Smooth muscle cell (in vitro differentiated cells): ENCODE measurements at regions not wholly inside any gene's neighbourhood (a gene's known extent, or its start where the extent isn't known, plus 50 kb on each side); places are given as distances from the start of the nearest gene placed in this dataset.

Experiments used
- DNase-seq: peaks from one replicate; lab custom pipeline; 2025; ENCODE audit not compliant: unreplicated experiment; lab: John Stamatoyannopoulos, UW
- H2AFZ ChIP-seq: fragments of 200-600 bp; sonication (generic); 2 replicates; pipeline ENCODE4 v1.6.0; 2016; ENCODE audit warnings: antibody characterized with exemption, low read depth, mild to moderate bottlenecking
- H3F3A ChIP-seq: fragments of 200-600 bp; sonication (generic); 2 replicates; pipeline ENCODE4 v1.6.0; 2017; ENCODE audit warnings: antibody characterized with exemption, low read depth
- H3K27ac ChIP-seq: fragments of 200-600 bp; sonication (generic); 2 replicates; pipeline ENCODE4 v1.5.1; 2016; ENCODE audit warnings: low read depth, mild to moderate bottlenecking
- H3K27me3 ChIP-seq: fragments of 200-600 bp; sonication (generic); 2 replicates; pipeline ENCODE4 v1.6.1; 2016; ENCODE audit warnings: low read depth, mild to moderate bottlenecking
- H3K36me3 ChIP-seq: fragments of 200-600 bp; sonication (generic); 2 replicates; pipeline ENCODE4 v1.5.1; 2016; ENCODE audit warnings: low read depth
- H3K4me1 ChIP-seq: fragments of 200-600 bp; sonication (generic); 2 replicates; pipeline ENCODE4 v1.5.1; 2016; ENCODE audit warnings: low read depth
- H3K4me2 ChIP-seq: fragments of 200-600 bp; sonication (generic); 2 replicates; pipeline ENCODE4 v1.6.0; 2016; ENCODE audit warnings: mild to moderate bottlenecking
- H3K4me3 ChIP-seq: fragments of 200-600 bp; sonication (generic); 2 replicates; pipeline ENCODE4 v1.5.1; 2016; ENCODE audit warnings: mild to moderate bottlenecking
- H3K79me2 ChIP-seq: fragments of 200-600 bp; sonication (generic); 2 replicates; pipeline ENCODE4 v1.6.0; 2016; ENCODE audit warnings: low read depth, mild to moderate bottlenecking
- H3K9ac ChIP-seq: fragments of 200-600 bp; sonication (generic); 2 replicates; pipeline ENCODE4 v1.6.0; 2016; ENCODE audit warnings: low read depth
- H3K9me3 ChIP-seq: fragments of 200-600 bp; sonication (generic); replicated peaks from 2 replicates; pipeline ENCODE4 v1.5.1; 2016; ENCODE audit warnings: low read depth
- H4K20me1 ChIP-seq: fragments of 200-600 bp; sonication (generic); 2 replicates; pipeline ENCODE4 v1.6.0; 2016; ENCODE audit warnings: low read depth
- WGBS: methylation state at CpG from one replicate; pipeline ENCODE4 v1.1.7; 2016; ENCODE audit warnings: low lambda C conversion rate; 5-methylcytosine and 5-hydroxymethylcytosine counted together
- TF ChIP-seq, protein P1 (sequence below): fragments of 200-600 bp; sonication (generic); IDR thresholded peaks from 2 replicates; pipeline ENCODE4 v1.5.1; 2017; ENCODE audit warnings: borderline replicate concordance, mild to moderate bottlenecking, antibody characterized with exemption; ENCODE audit not compliant: insufficient read depth, poor library complexity, severe bottlenecking

DNA sequence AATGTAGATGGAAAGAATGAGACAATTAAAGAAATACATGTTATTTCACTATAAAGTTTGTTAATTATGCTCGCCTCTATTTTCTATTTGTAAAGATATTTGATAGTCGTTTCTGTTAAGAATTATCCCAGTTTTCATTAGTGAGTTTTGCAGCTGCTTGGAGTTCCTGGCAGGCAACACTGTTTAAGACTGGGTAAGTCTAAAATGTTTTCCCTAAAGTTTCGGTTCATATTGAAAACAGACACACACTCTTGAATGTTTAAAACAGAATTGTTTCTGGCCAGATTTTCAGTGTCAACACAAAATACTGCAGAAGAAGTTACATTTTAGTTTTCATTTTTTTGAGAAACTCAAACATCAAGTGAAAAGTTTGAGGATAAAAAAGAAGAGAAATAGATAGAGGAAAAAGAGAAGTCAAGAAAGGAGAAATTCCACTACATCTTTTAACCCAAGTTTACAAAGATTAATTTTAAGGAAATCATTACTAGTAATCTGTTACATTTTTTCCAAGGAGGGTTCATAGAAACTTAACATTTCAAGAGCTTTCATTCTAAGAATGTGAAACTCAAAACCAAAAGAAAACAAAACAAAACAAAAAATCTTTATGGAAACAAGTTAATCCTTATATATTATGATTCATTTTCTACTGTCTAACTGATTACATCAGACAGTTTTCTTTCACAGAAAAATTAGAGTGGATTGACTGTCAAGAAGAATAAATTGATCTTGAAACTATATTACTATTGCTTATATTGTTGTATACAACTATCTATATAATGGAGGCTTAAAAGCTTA is 305.5 kb downstream of the FAT4 start:
- peak overlapping the region; percentile 92 for H2AFZ ChIP-seq
- peak overlapping the region; percentile 69 for H3K27ac ChIP-seq
- no peaks in the 10 kb centered on the region for H3F3A ChIP-seq
- H3K79me2 ChIP-seq, result no peaks in the 10 kb centered on the region
- H3K36me3 ChIP-seq, result no peaks in the 10 kb centered on the region
- no peaks in the 10 kb centered on the region for H4K20me1 ChIP-seq
- H3K4me1 ChIP-seq, result no peaks in the 10 kb centered on the region
- H3K4me3 ChIP-seq, result peak overlapping the region; percentile 31
- no peaks in the 10 kb centered on the region for H3K27me3 ChIP-seq
- TF ChIP-seq, protein P1, sequence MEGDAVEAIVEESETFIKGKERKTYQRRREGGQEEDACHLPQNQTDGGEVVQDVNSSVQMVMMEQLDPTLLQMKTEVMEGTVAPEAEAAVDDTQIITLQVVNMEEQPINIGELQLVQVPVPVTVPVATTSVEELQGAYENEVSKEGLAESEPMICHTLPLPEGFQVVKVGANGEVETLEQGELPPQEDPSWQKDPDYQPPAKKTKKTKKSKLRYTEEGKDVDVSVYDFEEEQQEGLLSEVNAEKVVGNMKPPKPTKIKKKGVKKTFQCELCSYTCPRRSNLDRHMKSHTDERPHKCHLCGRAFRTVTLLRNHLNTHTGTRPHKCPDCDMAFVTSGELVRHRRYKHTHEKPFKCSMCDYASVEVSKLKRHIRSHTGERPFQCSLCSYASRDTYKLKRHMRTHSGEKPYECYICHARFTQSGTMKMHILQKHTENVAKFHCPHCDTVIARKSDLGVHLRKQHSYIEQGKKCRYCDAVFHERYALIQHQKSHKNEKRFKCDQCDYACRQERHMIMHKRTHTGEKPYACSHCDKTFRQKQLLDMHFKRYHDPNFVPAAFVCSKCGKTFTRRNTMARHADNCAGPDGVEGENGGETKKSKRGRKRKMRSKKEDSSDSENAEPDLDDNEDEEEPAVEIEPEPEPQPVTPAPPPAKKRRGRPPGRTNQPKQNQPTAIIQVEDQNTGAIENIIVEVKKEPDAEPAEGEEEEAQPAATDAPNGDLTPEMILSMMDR, result no peak
- no peak for DNase-seq
- H3K9me3 ChIP-seq, result no peaks in the 10 kb centered on the region
- WGBS, result 68% methylated on average over 3 of the region's 3 CpGs
- peak overlapping the region; percentile 26 for H3K9ac ChIP-seq
- H3K4me2 ChIP-seq, result peak overlapping the region; percentile 74

DNA sequence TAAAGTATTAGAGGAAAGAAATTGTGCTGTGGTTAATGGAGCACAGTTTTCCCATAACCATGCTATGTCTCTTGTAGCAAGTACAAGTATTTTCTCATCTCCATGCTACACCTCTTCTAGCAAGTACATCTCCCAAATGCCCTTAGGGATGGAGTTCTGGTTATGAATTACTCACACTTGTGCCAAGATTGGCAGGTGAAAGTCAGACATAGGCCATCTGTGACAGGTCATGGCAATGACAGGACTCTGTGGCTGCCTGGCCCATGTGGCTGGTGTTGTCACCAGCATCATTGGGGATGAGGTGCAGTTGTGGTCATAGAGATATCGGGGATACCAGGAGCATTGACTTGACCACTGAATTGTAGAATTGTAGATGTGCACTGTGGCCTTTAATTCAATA is 310.2 kb downstream of the FAT4 start:
- Histone ChIP-seq H3K4me2 (no peak overlapping the region), H3F3A (no peaks in the 10 kb centered on the region), H3K9ac (no peak overlapping the region), H4K20me1 (no peaks in the 10 kb centered on the region), H3K27ac (no peak overlapping the region), H3K79me2 (no peaks in the 10 kb centered on the region), H2AFZ (no peak overlapping the region), H3K4me1 (no peaks in the 10 kb centered on the region), H3K27me3 (no peaks in the 10 kb centered on the region), H3K4me3 (no peak overlapping the region), H3K36me3 (no peaks in the 10 kb centered on the region), H3K9me3 (no peaks in the 10 kb centered on the region)
- DNase-seq, result no peak
- TF ChIP-seq, protein P1, result no peak
- 92% methylated on average over 1 of the region's 1 CpG for WGBS

DNA sequence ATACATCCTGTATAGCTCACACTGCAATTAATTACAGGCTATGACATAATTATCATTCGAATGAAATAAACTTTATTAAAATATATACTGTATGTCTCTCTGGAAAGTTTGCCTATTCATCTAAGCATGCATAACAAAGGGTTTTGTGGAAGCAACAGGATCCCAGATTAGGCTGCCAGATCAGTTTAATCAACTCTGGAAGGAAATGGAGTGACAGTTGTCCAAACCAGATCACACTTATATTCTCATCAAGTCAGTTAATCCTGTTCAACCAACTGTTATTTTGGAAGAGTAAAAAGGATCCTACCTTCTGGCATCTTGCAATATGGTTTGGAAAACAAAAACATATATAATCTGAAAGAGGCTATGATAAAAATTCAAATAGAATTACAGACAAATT is 312.2 kb downstream of the FAT4 start:
- Histone ChIP-seq H3F3A (no peaks in the 10 kb centered on the region), H3K27me3 (no peaks in the 10 kb centered on the region), H3K36me3 (no peaks in the 10 kb centered on the region), H3K4me1 (no peaks in the 10 kb centered on the region), H3K9me3 (no peaks in the 10 kb centered on the region), H4K20me1 (no peaks in the 10 kb centered on the region), H3K4me3 (no peak overlapping the region), H3K9ac (no peak overlapping the region), H3K4me2 (no peak overlapping the region), H2AFZ (peak overlapping the region; percentile 60), H3K27ac (no peak overlapping the region), H3K79me2 (no peaks in the 10 kb centered on the region)
- 78% methylated on average over 1 of the region's 1 CpG for WGBS
- TF ChIP-seq, protein P1, result no peak
- no peak for DNase-seq

DNA sequence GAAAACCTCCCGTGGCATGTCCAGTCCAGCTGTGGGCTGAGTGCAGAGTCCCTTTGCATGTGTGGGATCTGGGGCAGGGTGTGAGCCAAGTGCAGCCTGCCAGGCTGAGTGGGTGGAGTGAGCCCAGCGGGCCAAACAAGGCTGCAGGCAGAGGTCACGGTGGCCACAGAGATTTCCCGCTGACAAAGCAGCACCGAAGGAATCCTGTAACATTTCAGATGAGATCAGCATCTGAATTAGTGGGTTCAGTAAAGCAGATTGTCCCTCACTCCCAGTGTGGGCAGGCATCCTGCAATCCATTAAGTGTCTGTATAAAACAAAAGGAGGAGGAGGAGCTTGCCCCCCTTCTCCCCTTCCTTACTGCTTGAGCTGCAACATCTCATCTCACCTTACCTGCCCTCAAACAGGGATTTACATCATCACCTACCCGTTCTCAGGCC is 324.4 kb downstream of the FAT4 start:
- TF ChIP-seq, protein P1, result no peak
- H3K9me3 ChIP-seq, result no peaks in the 10 kb centered on the region
- H3F3A ChIP-seq, result no peaks in the 10 kb centered on the region
- H3K27me3 ChIP-seq, result no peaks in the 10 kb centered on the region
- peak overlapping the region; percentile 27 for H3K4me2 ChIP-seq
- no peak overlapping the region for H3K27ac ChIP-seq
- H3K79me2 ChIP-seq, result no peaks in the 10 kb centered on the region
- 16% methylated on average over 6 of the region's 6 CpGs for WGBS
- peaks cover 10% of the 10 kb centered on the region for H3K4me1 ChIP-seq
- no peak for DNase-seq
- no peaks in the 10 kb centered on the region for H3K36me3 ChIP-seq
- H3K4me3 ChIP-seq, result no peak overlapping the region
- H2AFZ ChIP-seq, result no peak overlapping the region
- H3K9ac ChIP-seq, result no peak overlapping the region
- H4K20me1 ChIP-seq, result no peaks in the 10 kb centered on the region
